ENCODE measurements at regions not wholly inside any gene's neighbourhood (a gene's known extent, or its start where the extent isn't known, plus 50 kb on each side); places are given as distances from the start of the nearest gene placed in this dataset.

- Mint-ChIP-seq H3K9me3 (peaks cover 0 to 3% of the 10 kb centered on the region in 2 experiments; a peak in 2 of 5 replicates), H3K27ac (peak overlapping the region in 2 of 3 experiments; percentile 77 to 94; a peak in 3 of 7 replicates), H3K27me3 (ENCODE audit: low read depth) (peaks cover 57% of the 10 kb centered on the region), H3K4me3 (0 out of 5 replicates have a peak overlapping the region, but pooled peaks of 1 of the 2 experiments have one; percentile 9), H3K4me1 (peaks cover 16 to 22% of the 10 kb centered on the region in 2 experiments), H3K36me3 (ENCODE audit: insufficient read depth in 1 of 3, low read depth in 3 of 3) (peaks cover 0 to 2% (median 0%) of the 10 kb centered on the region in 3 experiments; a peak in 2 of 7 replicates)
- no peak overlapping the region for H3K14ac ChIP-seq (ENCODE audit: insufficient read depth, low read length)
- no peak overlapping the region for H2BK15ac ChIP-seq (ENCODE audit: low read depth, low read length)
- no peak overlapping the region for H2BK12ac ChIP-seq (ENCODE audit: insufficient read length, low read depth, low read length)
- no peaks in the 10 kb centered on the region for H3K27me3 ChIP-seq (ENCODE audit: insufficient read depth, low read length)
- H4K5ac ChIP-seq (ENCODE audit: insufficient read length, low read depth, low read length) = no peak overlapping the region
- H4K8ac ChIP-seq (replicated peaks; ENCODE audit: insufficient read length, low read depth, low read length) = no peak overlapping the region
- no CpG with 5 or more reads among the region's 14 CpGs for WGBS (ENCODE audit: extremely low coverage, insufficient read length, low lambda C conversion rate)
- H3K56ac ChIP-seq (ENCODE audit: insufficient read length, low read depth, low read length) = no peak overlapping the region
- H3K79me1 ChIP-seq (ENCODE audit: insufficient read depth, low read depth, low read length, poor library complexity, severe bottlenecking) = no peaks in the 10 kb centered on the region
- DNase-seq = no peak
- H2AFZ ChIP-seq (ENCODE audit: low read length) = no peak overlapping the region
- H3K23me2 ChIP-seq (ENCODE audit: insufficient read length, low read depth, low read length, poor library complexity, severe bottlenecking) = no peaks in the 10 kb centered on the region
- no peak overlapping the region for H2BK120ac ChIP-seq (ENCODE audit: low read depth, low read length, poor library complexity, severe bottlenecking)
- H4K20me1 ChIP-seq (ENCODE audit: control insufficient read depth, insufficient read depth, insufficient read length) = no peaks in the 10 kb centered on the region
- H2AK5ac ChIP-seq (ENCODE audit: insufficient read length, low read length) = no peak overlapping the region
- H3K9me3 ChIP-seq (ENCODE audit: control insufficient read depth, low read depth, low read length) = no peaks in the 10 kb centered on the region
- no peak overlapping the region for H3K9ac ChIP-seq (ENCODE audit: extremely low read depth, insufficient read length, low read length)
- H3T11ph ChIP-seq (ENCODE audit: low read length) = no peak overlapping the region
- TF ChIP-seq, protein P1, sequence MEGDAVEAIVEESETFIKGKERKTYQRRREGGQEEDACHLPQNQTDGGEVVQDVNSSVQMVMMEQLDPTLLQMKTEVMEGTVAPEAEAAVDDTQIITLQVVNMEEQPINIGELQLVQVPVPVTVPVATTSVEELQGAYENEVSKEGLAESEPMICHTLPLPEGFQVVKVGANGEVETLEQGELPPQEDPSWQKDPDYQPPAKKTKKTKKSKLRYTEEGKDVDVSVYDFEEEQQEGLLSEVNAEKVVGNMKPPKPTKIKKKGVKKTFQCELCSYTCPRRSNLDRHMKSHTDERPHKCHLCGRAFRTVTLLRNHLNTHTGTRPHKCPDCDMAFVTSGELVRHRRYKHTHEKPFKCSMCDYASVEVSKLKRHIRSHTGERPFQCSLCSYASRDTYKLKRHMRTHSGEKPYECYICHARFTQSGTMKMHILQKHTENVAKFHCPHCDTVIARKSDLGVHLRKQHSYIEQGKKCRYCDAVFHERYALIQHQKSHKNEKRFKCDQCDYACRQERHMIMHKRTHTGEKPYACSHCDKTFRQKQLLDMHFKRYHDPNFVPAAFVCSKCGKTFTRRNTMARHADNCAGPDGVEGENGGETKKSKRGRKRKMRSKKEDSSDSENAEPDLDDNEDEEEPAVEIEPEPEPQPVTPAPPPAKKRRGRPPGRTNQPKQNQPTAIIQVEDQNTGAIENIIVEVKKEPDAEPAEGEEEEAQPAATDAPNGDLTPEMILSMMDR (conservative IDR thresholded peaks at IDR 0.05) = no peak
- no peak overlapping the region for H3K4ac ChIP-seq (ENCODE audit: low read depth, low read length)
- no peak overlapping the region for H2BK5ac ChIP-seq (ENCODE audit: insufficient read length, low read length)
- H3K27ac ChIP-seq (ENCODE audit: insufficient read length, low read depth, low read length) = no peak overlapping the region
- H3K79me2 ChIP-seq (ENCODE audit: insufficient read depth, low read length) = no peaks in the 10 kb centered on the region
- peaks cover 5% of the 10 kb centered on the region; the same call in 1 of the 2 replicates for H3K4me1 ChIP-seq (ENCODE audit: insufficient read depth, low read length)
- no peak overlapping the region for H2BK20ac ChIP-seq (ENCODE audit: low read depth, low read length, poor library complexity, severe bottlenecking)
- no peak overlapping the region for H3K23ac ChIP-seq (ENCODE audit: insufficient read length, low read depth, low read length)
- no peak overlapping the region for H4K91ac ChIP-seq (ENCODE audit: insufficient read length, low read depth, low read length)
- no peak overlapping the region for H3K18ac ChIP-seq (ENCODE audit: insufficient read length, low read depth, low read length)
- no peak overlapping the region for H3K4me2 ChIP-seq (ENCODE audit: insufficient read depth, insufficient read length, low read length)
These were observed 211.1 kb upstream of the CIBAR2 start for GRCh38 chr16:85323230-85323960.

Measured in H9 (cell line).